ENCODE measurements at regions not wholly inside any gene's neighbourhood (a gene's known extent, or its start where the extent isn't known, plus 50 kb on each side); places are given as distances from the start of the nearest gene placed in this dataset.

DNA sequence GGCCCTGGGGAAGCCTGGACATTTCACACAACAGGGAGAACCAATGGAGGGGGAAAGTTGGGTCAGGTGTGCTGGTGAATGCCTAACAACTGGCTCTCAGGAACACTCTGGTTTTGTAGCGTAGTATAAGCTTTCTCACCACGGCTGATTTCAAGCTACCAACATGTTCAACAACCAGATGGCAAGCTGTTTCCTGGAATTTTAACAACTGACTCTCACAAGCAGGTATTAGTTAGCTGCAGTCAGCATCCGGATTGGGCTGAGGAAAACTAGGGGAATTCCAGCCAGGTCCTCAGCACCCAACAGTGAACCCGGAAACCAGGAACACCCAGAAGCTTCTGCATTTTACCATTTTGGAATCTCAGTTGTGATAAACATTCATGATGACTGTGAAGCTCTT is 162.3 kb upstream of the CAMK1G start:
- FAIRE-seq, result no peak

DNA sequence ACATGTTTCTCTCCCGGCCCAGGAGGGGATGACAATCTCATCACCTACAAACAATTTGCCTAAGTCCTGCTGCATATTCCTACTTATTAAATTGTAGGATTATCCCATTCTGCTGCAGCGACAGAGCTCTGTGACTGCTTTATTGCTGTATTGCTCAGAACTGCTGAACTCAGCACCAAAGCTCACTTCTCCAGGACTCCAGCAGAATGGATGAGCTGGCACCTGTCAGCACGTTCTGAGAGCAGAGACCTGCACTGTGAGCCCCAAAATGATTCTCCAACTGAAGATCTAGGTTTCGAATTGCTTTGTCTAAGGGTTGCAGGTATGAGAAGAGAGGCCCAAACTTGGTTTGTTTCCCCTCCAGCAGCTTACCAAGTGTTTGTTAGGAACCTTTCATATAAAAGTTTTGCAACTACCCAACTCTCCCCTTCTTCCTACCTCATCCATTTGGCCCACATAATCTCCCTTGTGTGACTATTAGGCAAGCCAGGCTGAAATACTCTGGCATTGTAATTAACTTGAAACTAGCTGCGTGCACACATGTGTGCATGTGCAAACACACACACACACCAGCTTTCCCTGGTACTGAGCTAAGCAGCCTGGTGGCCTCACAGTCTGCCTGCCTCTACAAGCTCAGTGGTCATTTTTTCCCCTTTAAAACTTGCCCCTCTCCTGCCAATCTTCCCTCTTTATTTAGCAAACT is 161.4 kb upstream of the CAMK1G start:
- FAIRE-seq, result no peak

DNA sequence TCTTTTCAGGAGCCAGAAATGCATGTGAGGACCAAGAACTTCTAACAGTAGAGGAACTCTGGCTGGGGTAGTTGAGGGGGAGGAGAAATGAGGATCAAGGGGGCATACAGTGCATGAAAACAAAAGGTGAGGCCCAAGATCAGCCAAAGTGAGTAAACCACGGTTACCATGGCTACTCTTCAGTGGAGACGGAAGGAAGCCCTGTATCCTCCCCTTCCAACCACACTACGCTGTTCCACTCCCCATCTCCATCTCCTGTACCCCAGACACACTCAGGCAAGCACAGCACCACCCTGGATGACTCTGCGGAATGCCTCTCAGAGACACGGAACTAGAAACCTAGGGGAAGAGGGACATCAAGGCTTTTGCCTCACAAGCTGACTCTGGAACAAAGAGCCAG is 157.6 kb upstream of the CAMK1G start:
- no peak for FAIRE-seq

DNA sequence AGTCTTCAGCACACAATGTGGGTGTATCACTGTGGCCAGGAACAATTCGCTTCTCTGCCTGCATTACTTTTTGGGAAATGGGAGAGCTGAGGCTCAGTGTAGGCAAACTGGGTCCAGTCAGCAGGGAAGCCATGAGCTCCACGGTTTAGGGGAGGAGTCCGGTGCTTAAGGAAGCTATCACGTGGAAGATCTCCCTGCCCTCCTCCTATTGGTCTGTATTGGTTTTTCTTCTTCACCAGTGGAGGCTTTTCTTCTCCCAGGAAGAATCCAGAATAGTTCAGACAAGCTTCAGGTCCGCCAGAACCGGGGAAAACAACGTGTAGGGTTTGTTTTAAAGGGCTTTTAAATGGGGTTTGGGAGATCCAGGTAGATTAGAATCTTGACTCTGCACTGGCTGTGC is 156.2 kb upstream of the CAMK1G start:
- FAIRE-seq, result no peak

DNA sequence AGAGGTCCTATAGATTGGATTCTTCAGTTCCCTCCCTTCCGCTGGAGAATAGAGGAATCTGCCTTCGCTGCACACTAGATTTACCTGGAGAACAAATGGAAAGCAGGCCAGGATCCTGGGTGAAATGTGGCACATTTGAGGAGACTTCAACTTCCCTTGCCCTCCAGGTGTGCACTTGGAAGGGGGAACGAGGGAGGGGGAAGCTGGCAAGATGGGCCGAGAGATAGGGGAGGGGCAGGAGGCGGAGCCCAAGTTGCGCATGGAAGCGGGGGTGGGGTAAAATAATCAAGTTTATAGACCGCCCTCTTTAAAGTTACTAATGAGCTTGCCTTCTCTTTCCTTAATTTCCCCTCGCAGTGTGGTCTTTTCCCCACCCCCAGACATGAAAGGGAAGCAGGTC is 155.7 kb upstream of the CAMK1G start:
- no peak for FAIRE-seq

DNA sequence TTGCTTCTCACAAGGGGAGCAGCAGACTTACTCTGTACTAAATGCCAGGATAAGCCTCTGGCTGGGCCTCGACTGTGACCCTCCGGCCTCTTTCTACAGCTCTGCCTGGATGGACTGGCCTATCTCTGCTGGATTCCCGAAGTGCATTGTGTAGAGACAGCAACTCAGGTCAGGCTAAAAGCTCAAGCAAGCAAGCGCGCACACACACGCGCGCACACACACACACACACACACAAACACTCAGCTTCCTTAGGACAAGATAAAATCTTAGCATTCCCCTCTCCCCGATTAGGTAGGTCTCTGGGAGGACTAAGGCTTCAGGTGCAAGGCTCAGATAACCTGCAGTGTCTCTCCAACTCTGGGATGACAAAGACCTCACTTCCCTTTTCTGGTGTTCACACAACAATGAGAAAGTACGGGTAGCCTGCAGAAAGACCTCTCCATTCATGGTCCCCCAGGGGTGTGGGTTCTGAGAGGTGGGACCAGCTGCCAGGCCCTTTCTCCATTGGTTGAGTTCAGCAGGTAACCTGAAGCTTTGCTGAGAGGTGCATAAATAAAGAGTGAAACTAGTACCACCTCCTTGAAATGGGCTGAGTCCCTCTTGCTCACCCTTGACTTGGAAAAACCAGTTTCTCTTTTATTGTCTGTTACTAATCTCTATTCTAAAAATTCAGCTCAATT is 155.1 kb upstream of the CAMK1G start:
- no peak for FAIRE-seq

DNA sequence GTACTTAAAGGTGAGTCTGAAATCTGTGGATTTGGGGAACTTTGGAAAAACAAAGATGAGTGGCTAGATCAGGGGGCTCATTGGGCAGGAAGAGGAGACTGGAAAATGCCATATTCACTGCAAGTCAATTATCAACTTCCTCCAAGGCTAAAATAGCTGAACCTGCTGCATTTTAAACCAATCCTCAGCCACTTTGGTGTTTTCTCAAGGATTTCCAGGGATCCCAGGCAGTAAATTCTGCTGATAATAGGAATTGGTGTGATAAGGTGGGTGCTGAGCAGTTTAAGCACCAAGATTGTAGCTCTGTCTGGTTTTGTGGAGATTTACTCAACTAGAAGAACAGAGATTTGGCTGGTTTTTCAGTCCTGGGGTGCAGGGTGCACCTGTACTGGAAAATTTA is 153.9 kb upstream of the CAMK1G start:
- no peak for FAIRE-seq

DNA sequence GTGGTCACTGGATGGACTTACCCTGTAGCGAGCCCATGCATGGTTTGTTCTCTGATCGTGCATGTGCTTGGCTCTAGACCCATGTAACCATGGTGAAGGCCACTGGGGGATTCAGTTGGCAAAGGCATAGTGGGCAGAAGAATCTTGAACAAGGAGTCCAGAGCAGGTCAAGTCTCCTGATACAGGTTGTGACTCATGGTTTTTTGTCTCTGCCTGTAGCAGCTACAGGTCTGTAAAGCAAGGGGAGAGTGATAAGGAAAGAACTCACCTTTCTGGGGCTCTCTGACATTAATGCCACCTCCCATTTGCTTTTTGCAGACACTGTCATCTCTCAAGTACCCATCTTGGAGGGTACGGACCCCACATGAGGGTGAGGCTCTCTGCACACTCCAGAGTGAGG is 153.4 kb upstream of the CAMK1G start:
- no peak for FAIRE-seq

DNA sequence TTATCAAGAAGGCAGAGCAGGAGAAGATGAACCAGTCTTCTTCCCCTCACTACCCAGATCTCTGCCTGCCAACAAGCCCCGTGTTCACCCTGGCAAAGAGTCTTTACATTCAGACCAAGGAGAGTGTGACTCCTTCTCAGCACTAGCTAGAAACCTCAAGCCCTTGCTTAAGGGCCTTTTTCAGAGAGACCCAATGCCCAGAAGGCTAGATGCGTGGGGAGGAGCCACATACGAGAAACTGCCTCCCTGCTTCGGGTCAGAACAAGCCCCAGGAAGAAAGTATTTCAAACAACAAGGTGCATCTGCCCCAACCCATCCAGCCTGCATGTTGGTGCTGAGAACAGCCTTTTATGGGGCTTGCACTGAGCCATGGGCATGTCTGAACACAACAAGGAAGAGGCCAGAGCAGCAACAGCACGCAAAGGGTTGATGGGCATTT is 152.7 kb upstream of the CAMK1G start:
- no peak for FAIRE-seq

DNA sequence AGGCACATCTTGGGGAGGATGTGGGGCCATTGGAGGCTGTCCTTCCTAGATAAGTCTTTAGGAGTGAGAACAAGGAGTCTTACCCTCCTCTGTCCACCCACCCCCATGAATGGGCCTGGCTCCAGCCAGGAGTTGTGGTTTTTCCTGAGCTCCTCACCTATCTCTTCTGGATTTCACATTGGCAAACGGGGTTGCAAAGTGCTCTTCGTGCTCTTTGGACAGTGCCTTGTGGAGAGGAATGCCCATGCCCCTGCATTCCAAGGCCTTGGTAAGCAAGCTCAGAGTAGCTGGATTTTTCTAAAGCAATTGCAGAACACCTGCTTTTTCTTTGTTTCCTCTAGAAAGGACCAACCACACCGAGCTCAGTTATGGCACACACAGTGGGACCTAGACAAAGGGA is 152.1 kb upstream of the CAMK1G start:
- no peak for FAIRE-seq

DNA sequence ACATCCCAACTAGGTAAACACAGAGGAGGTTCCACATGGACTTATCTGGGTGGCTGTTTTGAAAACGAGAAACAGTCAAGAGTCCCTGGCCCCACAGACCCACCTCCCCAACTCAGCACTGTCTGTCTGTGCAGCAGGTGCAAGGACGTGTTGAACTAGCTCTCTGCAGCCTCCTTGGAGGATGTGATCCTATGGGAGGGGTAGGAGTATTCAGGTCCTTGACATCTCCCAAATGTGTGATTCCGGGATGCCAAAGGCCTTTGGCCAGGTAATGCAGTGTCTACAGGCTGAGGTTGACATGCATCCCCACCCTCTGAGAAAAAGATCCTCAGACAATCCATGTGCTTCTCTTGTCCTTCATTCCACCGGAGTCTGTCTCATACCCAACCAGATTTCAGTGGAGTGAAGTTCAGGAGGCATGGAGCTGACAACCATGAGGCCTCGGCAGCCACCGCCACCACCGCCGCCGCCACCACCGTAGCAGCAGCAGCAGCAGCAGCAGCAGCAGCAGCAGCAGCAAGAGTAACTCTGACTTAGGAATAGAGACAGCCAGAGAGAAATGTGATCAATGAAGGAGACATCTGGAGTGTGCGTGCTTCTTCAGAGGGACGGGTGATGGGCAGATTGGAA is 151.6 kb upstream of the CAMK1G start:
- no peak for FAIRE-seq

DNA sequence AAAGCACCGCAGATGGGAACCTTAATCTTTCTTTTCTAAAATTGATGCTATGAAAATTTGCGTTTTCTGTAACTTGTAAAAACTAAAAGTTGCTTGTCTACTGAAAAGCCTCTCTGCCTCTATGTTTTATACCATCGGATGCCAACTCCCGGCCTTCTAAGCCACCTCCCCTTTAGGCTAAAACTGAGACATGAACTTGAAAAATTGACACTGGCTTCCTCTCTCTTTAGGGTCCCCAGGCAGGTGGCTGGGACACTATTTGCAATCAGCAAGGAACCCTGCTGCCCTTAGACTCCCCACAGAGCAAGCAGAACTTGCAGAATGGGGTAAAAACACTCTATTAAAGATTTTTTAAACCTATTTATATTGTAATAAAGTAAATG is 151.1 kb upstream of the CAMK1G start:
- no peak for FAIRE-seq

DNA sequence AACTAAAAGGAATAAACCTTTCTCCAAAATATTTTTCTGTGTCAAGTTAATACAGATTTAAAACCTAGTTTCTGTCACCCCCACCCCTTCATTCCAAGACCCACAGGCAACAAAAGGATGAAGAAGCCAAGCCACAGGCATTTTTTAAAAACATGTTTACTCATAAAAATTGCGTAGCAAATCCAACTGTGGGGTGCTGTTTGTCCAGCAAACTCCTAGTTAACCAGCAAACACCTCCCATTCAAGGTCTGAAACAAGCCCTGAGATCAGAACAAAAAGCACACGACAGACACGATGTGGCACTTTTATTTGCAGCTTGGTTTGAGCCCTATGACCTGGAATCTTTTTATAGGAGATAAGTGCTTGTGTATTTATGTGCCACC is 149.9 kb upstream of the CAMK1G start:
- no peak for FAIRE-seq

DNA sequence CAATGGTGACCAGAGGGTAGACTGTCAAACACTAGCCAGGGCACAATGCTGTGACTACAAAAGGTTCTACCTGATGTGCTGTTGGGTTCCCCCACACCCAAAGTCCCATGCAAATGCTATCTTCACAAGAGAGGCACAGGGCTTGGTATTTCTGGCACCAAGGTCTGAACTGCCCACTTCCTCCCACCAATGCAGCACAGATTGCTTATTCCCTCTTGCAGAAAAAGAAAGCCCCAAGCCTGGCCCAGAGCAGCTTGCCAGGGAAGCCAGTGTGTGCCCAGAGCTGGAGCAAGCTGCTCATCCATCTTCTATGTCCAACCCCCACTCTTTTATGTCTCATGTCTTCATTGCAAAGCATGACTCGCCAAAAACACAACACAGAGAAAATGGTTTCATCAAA is 149.4 kb upstream of the CAMK1G start:
- FAIRE-seq, result no peak

DNA sequence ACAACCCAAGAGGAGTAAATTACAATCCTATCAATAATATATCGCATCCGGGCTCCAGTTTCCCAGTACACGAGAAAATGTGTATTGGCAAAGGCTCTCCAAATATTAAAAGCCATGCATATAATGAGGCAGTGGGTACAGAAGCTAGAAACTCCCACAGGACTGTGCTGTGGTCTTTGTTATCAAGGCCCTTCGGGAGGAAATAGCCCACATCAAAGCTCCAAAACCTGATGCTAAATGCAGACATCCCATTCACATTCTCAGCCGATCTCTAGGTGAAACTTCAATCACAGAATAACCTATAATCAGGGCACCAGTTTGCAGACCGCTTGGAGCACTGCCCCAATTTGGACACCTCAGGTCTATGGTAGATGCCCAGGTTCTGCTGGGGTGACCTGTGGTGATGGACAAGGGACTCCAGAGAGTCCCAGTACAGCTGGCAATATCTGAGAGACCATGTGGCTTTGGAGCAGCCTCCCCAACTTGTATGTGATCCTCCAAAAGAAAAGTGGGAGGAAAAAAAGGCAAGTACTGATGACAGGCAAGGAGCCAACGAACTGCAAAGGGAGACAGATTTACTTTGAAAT is 148.8 kb upstream of the CAMK1G start:
- no peak for FAIRE-seq

DNA sequence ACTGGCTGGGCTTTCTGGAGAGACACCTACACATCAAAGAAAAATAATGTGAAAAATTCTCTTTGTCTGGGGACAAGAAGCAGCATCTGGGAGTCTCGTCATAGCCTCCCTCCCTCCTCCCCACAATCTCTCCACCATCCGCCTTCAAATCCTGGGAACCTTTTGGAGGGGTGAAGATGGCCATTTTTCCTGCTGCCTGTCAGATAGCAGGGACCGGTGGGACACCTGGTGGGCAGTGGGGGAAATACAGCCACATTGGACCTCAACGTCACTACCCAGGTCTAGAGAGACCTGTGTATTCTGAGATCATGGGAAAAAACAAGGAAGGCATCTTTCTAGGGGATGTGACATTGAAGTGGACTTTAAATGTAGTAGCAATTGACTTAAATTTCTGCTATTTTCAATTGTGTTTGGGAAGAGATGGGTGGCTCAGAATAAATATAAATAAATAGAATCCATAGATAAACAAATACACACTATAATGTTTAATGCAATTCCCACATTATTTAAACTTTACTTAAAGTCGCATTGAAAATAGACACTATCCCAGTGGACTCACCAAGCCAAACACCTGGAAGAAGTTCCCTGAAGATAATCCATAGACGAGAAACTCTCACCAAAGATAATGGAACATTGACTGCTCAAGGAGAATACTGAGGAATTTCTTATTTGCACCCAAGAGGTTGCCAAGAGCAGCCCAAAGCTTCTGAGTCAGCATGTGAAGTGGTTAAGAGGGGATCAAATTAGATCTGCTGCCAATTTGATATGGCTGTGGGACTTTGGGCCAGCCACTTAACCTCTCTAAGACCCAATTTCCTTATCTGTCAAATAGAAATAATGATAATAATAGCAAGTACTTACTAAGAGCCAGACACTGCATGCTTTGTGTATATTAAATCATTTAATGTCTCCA is 147.6 kb upstream of the CAMK1G start:
- FAIRE-seq, result peak; percentile 27

DNA sequence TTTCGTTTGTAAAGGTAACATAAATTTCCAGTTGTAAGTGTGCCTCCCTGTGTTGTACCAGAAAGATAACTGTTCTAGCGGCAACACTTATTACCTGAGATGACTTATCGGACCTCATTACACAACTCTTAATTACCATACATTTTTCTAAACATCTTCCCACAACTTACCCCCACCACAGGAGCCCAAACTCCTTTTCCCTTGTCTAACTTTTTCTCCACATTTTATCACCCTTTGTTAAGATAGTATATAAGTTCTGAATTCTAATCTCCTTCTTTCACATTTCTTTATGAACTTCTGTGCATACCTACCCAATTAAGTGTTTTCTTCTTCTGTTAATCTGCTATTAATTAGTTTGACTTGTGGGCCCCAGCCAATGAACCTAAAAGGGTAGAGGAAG is 143.7 kb upstream of the CAMK1G start:
- no peak for FAIRE-seq

DNA sequence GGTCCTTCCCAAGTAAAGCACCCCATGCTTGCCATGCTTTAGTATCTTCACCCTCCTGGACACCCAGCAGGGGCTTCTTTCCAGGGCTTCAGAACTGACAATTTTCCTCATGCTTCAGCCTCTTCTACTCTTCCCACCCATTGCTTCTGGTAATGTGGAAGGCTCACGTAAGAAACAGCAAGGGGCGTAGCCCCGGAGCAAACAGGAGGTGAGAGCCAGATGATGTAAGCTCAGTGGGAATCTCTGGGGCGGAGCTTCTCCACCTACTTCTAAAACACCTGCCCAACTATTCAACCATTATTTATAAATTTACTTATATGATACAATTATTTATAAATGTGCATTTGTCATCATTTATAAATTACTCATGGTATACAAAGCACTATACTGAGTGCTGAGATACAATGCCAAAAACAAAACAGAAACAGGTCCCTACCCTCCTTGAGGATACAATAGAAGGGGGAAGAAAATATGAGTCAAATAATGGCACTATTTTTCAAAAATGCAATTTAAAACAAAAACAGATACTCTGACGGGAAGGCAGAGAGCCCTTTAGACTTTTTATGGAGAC is 140.1 kb upstream of the CAMK1G start:
- no peak for FAIRE-seq

DNA sequence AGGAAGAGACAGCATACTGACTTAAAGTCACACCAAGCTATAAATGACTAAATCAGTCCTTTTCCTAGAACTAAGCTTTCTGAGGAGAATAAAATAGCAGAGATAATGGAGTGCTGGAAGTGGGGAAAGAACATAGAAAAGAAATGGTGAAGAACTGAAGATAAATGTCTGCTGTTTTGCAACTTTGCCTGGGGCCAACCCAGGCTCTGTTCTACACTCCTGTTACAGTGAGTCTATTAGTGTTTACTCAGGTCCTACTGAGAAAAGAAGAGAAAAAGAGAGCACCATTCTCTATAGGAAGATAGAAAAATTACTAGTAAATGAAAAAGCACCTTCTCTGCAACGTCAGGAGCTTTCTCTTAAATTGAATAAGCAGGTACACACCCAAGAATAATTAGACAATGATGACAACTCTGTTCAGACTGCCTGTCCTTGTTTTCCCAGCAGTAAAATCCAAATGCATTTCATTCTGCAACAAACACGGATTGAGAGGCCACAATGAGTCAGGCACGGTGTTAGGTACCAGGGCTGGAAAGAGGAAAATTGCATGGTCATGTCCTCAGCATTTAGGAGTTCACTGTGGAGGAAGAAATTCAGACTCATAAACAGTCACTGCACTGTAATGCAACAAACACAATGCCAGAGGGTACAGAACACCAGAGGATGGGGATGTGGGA is 139.4 kb upstream of the CAMK1G start:
- FAIRE-seq, result no peak

DNA sequence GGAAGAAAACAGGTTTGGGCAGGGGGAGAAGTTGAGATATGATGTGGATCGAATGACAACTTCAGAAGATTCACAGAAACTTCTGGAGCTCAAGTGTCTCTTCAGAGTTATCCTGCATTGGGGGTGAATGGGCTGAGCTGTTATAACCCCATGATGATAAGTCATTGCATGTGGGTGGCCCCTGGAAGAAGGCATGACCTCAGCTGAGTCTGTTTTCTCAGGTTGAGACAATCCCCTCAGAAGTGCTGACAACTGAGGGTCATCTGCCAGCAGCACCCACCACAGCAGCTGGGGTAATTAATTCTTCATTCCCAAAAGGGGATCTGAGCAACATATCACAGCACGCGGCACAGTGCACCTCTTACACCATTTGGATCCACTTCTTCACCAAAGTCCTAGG is 138.6 kb upstream of the CAMK1G start:
- no peak for FAIRE-seq

DNA sequence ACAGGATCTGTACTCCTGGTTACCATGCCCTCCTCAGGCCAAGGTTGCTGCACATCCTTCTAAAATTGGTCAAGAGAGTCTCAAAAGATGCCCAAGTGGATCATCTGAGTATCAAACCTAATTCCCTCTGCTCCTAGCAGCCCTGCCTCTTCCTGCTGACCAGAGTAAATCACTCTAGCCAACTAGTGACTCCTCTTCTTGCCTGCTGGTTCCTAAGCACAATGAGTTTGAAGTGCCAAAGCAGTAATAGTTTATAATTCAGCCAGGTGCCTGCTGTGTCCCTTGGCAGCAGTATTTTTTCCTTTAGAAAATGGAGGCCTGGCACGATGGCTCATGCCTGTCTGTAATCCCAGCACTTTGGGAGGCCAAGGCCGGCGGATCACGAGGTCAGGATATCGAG is 137.9 kb upstream of the CAMK1G start:
- no peak for FAIRE-seq

DNA sequence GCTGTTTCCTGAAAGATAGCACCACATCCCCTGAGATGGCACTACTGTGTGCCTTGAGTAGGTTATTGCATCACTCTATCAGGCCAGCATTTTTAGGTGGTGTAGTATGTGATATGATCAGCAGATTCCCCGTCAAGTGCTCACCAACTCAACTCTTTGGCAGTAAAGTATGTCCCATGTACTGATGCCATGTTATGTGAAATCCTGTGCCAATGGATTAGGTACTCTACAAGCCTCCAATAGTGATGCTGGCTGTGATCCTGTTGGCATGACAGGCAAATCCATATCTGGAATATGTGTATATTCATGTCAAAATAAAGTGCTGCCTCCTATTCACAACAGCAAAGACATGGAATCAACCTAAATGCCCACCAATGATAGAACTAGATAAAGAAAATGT is 137.2 kb upstream of the CAMK1G start:
- no peak for FAIRE-seq

All from A204.1 (cell line).